ENCODE measurements at regions not wholly inside any gene's neighbourhood (a gene's known extent, or its start where the extent isn't known, plus 50 kb on each side); places are given as distances from the start of the nearest gene placed in this dataset.

DNA sequence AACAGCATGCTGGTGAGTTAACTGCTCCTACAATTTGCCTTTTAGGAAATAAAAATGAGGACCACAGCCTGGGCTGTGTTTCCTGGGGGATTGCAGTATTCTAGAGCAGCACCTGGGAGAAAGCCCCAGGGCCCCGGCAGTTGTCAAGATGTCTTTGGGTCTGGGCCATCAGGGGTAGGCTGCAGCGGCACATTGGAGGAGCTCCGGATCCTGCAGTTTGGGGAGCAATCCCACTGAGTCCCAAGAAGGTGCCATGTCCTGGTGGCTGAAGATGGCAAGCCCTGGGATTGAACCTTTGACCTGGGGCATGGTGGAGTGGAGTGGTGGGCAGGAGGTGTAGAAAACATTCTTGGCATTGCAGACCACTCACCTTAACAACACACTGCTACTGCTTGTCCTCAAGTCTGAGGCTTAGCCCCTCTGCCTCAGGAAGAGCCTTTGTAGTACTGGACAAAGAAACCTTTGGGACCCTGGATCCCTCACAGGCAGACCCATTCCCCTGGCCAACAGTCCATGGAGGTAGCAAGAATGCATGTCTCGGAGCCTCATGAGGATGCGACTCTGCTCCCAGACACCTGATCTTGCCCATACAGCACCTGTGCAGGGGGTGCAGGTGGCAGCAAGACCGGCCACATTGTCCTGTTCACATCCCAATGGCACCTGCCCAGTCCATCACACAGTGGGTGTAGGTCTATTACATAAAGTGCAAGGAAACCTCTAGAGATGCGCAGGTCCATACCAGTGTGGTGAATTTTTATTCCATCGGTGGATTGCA is 159.1 kb upstream of the IRX2 start:
- H3K4me1 Mint-ChIP-seq (ENCODE audit: low read depth): no peaks in the 10 kb centered on the region
- peaks cover 13% of the 10 kb centered on the region for H3K9me3 Mint-ChIP-seq
- no peaks in the 10 kb centered on the region for H3K27me3 Mint-ChIP-seq (ENCODE audit: low read depth)
- H3K27ac Mint-ChIP-seq: no peak overlapping the region
- H3K36me3 Mint-ChIP-seq (ENCODE audit: low read depth): no peaks in the 10 kb centered on the region
- H3K4me3 Mint-ChIP-seq: no peak overlapping the region

DNA sequence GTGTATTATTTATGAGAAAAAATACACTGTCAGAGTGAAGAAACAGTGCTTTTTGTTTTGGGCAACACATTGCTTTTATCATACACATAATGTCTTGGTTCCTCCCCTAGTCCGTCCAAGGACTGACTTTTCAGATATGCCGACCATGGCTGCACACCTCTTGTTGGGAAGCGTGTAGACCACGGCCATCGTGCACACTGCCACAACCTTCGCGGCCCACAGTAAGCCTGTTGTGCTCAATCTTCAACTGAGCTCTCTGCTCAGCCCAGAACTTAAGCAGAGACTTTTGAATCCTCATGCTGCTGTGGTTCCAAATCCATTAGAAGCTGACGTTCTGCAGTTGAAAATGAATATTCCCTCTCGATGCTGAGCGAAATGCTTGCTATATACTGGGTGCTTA is 157.6 kb upstream of the IRX2 start:
- H3K9me3 Mint-ChIP-seq: peaks cover 8% of the 10 kb centered on the region
- no peak overlapping the region for H3K4me3 Mint-ChIP-seq
- H3K4me1 Mint-ChIP-seq (ENCODE audit: low read depth): no peaks in the 10 kb centered on the region
- no peaks in the 10 kb centered on the region for H3K27me3 Mint-ChIP-seq (ENCODE audit: low read depth)
- H3K36me3 Mint-ChIP-seq (ENCODE audit: low read depth): no peaks in the 10 kb centered on the region
- H3K27ac Mint-ChIP-seq: no peak overlapping the region

GRCh38 chr5:2908086-2908485 is 156.6 kb upstream of the IRX2 start:
- H3K9me3 Mint-ChIP-seq: peaks cover 4% of the 10 kb centered on the region
- H3K4me3 Mint-ChIP-seq: no peak overlapping the region
- no peaks in the 10 kb centered on the region for H3K4me1 Mint-ChIP-seq (ENCODE audit: low read depth)
- H3K27me3 Mint-ChIP-seq (ENCODE audit: low read depth): no peaks in the 10 kb centered on the region
- H3K27ac Mint-ChIP-seq: no peak overlapping the region
- no peaks in the 10 kb centered on the region for H3K36me3 Mint-ChIP-seq (ENCODE audit: low read depth)

- no peak overlapping the region for H3K4me3 Mint-ChIP-seq
- H3K27me3 Mint-ChIP-seq (ENCODE audit: low read depth): no peaks in the 10 kb centered on the region
- H3K9me3 Mint-ChIP-seq: peaks cover 4% of the 10 kb centered on the region
- no peaks in the 10 kb centered on the region for H3K36me3 Mint-ChIP-seq (ENCODE audit: low read depth)
- no peak overlapping the region for H3K27ac Mint-ChIP-seq
- H3K4me1 Mint-ChIP-seq (ENCODE audit: low read depth): no peaks in the 10 kb centered on the region
These were observed 155.0 kb upstream of the IRX2 start for GRCh38 chr5:2906302-2907090.

- H3K36me3 Mint-ChIP-seq (ENCODE audit: low read depth): no peaks in the 10 kb centered on the region
- H3K27ac Mint-ChIP-seq: no peak overlapping the region
- no peak overlapping the region for H3K4me3 Mint-ChIP-seq
- H3K27me3 Mint-ChIP-seq (ENCODE audit: low read depth): no peaks in the 10 kb centered on the region
- H3K9me3 Mint-ChIP-seq: peaks cover 4% of the 10 kb centered on the region
- no peaks in the 10 kb centered on the region for H3K4me1 Mint-ChIP-seq (ENCODE audit: low read depth)
These were observed 154.3 kb upstream of the IRX2 start for GRCh38 chr5:2905741-2906140.

GRCh38 chr5:2904956-2905355 is 153.5 kb upstream of the IRX2 start:
- Mint-ChIP-seq H3K36me3 (ENCODE audit: low read depth) (no peaks in the 10 kb centered on the region), H3K27ac (no peak overlapping the region), H3K4me1 (ENCODE audit: low read depth) (no peaks in the 10 kb centered on the region), H3K4me3 (no peak overlapping the region), H3K9me3 (peaks cover 4% of the 10 kb centered on the region), H3K27me3 (ENCODE audit: low read depth) (no peaks in the 10 kb centered on the region)

DNA sequence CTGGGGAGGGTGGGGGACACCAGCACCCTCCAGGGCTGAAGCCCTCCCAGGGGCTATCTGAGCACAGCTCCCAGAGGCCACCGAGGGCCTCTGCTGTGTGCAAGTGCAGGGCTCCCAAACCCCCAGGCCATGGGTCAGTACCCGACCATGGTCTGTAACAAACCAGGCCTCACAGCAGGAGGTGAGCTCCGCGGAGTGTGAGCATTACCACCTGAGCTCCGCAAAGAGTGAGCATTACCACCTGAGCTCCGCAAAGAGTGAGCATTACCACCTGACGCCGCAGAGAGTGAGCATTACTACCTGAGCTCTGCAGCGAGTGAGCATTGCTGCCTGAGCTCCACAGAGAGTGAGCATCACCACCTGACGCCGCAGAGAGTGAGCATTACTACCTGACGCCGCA is 152.9 kb upstream of the IRX2 start:
- Mint-ChIP-seq H3K4me1 (ENCODE audit: low read depth) (no peaks in the 10 kb centered on the region), H3K27ac (no peak overlapping the region), H3K27me3 (ENCODE audit: low read depth) (no peaks in the 10 kb centered on the region), H3K9me3 (peaks cover 4% of the 10 kb centered on the region), H3K36me3 (ENCODE audit: low read depth) (no peaks in the 10 kb centered on the region), H3K4me3 (no peak overlapping the region)

DNA sequence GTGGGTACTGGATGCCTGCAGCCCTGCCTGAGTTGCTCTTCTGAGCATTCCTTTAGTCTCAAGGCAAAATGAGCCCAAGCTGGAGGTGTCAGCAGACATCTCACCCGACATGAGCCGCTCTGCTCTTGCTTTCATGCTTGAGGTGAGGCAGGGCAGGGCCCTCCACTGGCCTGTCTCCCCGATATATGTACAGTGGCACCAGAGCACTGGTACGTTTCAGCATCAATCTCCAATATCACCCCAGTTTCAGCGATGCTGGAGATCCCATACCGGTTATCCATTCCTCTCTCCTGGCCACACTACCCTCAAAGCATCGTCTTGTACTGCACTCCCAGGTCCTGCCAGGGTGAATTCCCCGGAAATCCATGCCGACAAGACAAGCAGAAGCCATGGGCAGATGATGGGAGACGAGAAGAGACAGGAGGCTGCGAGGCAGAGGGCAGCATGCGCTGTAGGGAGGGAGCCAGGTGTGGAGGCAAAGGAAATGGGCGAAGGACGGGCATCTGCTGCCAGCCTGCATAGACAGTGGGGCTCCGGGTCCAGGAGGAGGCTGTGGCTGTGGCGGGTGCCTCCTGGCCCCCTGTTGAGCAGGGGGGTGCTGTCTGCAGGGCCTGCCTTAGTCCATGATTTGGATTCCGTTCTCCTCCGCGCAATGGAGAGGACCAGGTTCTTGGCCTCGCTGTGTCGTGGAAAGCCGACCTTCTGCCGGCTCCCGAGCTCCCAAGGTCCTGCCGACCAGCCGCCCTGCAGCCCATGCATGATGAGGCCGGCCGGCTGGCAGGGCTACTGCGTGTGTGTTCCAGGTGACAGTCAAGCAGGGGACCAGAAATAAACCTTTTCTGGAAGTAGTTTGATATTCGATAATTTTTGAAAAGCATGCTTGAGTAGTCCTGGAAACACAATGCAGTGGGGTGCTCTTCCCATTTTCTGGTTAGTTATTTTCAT is 152.2 kb upstream of the IRX2 start:
- no peaks in the 10 kb centered on the region for H3K27me3 Mint-ChIP-seq (ENCODE audit: low read depth)
- H3K9me3 Mint-ChIP-seq: peaks cover 4% of the 10 kb centered on the region
- no peak overlapping the region for H3K27ac Mint-ChIP-seq

GRCh38 chr5:2902742-2903297 is 151.3 kb upstream of the IRX2 start:
- no peaks in the 10 kb centered on the region for H3K27me3 Mint-ChIP-seq (ENCODE audit: low read depth)
- H3K4me1 Mint-ChIP-seq (ENCODE audit: low read depth): no peaks in the 10 kb centered on the region
- H3K4me3 Mint-ChIP-seq: no peak overlapping the region
- H3K36me3 Mint-ChIP-seq (ENCODE audit: low read depth): no peaks in the 10 kb centered on the region
- H3K9me3 Mint-ChIP-seq: peaks cover 4% of the 10 kb centered on the region
- no peak overlapping the region for H3K27ac Mint-ChIP-seq

More for the DNA sequence above, 152.2 kb upstream of the IRX2 start:
- Mint-ChIP-seq H3K4me3 (no peak overlapping the region), H3K4me1 (ENCODE audit: low read depth) (no peaks in the 10 kb centered on the region), H3K36me3 (ENCODE audit: low read depth) (no peaks in the 10 kb centered on the region)

DNA sequence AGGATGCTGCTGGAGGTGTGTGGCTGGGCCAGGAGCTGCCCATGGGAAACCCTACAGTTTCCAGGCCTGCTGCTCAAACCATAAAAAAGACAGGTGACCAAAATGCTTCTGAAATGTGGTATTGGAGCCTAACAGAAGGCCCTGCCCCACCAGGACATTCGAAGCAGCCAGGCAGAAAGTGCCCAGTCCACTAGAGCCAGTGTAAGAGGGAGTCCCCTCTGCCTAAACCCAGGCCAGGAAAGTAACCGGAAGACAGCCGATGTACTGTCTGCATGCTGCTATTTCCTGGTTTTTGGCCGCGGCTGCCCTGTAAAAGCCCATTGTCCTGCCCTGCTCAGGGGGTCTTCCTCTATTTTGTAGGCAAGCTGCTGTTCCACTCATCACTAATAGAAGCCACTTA is 150.7 kb upstream of the IRX2 start:
- H3K27ac Mint-ChIP-seq: no peak overlapping the region
- no peaks in the 10 kb centered on the region for H3K4me1 Mint-ChIP-seq (ENCODE audit: low read depth)
- H3K27me3 Mint-ChIP-seq (ENCODE audit: low read depth): no peaks in the 10 kb centered on the region
- no peak overlapping the region for H3K4me3 Mint-ChIP-seq
- H3K9me3 Mint-ChIP-seq: peaks cover 4% of the 10 kb centered on the region
- no peaks in the 10 kb centered on the region for H3K36me3 Mint-ChIP-seq (ENCODE audit: low read depth)

GRCh38 chr5:2901511-2901910 is 150.0 kb upstream of the IRX2 start:
- peaks cover 4% of the 10 kb centered on the region for H3K9me3 Mint-ChIP-seq
- H3K4me3 Mint-ChIP-seq: no peak overlapping the region
- no peaks in the 10 kb centered on the region for H3K27me3 Mint-ChIP-seq (ENCODE audit: low read depth)
- H3K36me3 Mint-ChIP-seq (ENCODE audit: low read depth): no peaks in the 10 kb centered on the region
- H3K4me1 Mint-ChIP-seq (ENCODE audit: low read depth): no peaks in the 10 kb centered on the region
- H3K27ac Mint-ChIP-seq: no peak overlapping the region

DNA sequence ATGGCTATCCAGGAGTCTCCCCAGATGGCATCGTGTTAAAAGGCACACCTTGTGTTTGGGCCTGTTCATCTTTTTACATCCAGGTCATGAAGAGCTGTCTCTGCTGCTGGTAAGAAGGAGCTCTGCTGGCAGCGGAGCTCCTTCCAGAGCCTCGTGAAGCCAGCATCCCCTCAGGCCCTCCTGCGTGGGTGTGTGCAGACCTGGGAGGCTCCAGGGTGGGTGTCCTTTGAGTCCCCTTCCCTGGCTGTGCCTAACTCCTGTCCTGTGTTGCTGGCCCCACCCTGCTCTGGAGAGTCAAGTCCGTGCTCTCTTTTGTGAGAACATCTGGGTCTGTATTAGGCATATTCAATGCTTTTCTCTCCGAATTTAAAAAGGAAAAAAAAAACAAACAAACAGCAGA is 149.6 kb upstream of the IRX2 start:
- Mint-ChIP-seq H3K36me3 (ENCODE audit: low read depth) (no peaks in the 10 kb centered on the region), H3K4me1 (ENCODE audit: low read depth) (no peaks in the 10 kb centered on the region), H3K9me3 (peaks cover 2% of the 10 kb centered on the region), H3K27ac (no peak overlapping the region), H3K4me3 (no peak overlapping the region), H3K27me3 (ENCODE audit: low read depth) (no peaks in the 10 kb centered on the region)

DNA sequence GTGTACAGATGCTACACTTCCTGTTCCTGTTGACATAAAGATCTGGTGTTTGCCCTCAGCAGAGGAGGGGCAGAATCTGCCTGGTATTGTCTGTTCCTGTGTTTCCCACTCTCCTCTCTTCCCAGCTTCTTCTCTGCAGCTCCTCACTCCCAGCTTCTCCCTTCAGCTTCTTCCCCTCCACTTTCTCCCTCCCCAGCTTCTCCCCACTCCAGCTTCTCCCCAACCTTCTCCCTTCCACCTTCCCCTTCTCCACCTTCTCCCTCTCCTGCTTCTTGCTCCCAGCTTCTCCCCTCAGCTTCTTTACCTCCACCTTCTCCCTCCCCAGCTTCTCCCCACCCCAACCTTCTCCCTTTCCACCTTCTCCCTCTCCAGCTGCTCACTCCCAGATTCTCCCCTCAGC is 148.9 kb upstream of the IRX2 start:
- H3K4me3 Mint-ChIP-seq: no peak overlapping the region
- no peaks in the 10 kb centered on the region for H3K9me3 Mint-ChIP-seq
- no peak overlapping the region for H3K27ac Mint-ChIP-seq
- H3K4me1 Mint-ChIP-seq (ENCODE audit: low read depth): no peaks in the 10 kb centered on the region
- no peaks in the 10 kb centered on the region for H3K36me3 Mint-ChIP-seq (ENCODE audit: low read depth)
- no peaks in the 10 kb centered on the region for H3K27me3 Mint-ChIP-seq (ENCODE audit: low read depth)

- Mint-ChIP-seq H3K4me3 (no peak overlapping the region), H3K4me1 (ENCODE audit: low read depth) (no peaks in the 10 kb centered on the region), H3K36me3 (ENCODE audit: low read depth) (no peaks in the 10 kb centered on the region), H3K27ac (no peak overlapping the region), H3K9me3 (peaks cover 6% of the 10 kb centered on the region), H3K27me3 (ENCODE audit: low read depth) (no peaks in the 10 kb centered on the region)
These were observed 147.8 kb upstream of the IRX2 start for GRCh38 chr5:2899311-2899710.
